Amniotic stem cell (primary cell): ENCODE measurements at regions not wholly inside any gene's neighbourhood (a gene's known extent, or its start where the extent isn't known, plus 50 kb on each side); places are given as distances from the start of the nearest gene placed in this dataset.
"Not testable (repeated sequence)": the region's sequence is repeated elsewhere in the genome, so short reads cannot be mapped to it uniquely, and the experiment has no call there.

Source experiments
- DNase-seq: peaks from one replicate; lab custom pipeline; 2025; lab: John Stamatoyannopoulos, UW

DNA sequence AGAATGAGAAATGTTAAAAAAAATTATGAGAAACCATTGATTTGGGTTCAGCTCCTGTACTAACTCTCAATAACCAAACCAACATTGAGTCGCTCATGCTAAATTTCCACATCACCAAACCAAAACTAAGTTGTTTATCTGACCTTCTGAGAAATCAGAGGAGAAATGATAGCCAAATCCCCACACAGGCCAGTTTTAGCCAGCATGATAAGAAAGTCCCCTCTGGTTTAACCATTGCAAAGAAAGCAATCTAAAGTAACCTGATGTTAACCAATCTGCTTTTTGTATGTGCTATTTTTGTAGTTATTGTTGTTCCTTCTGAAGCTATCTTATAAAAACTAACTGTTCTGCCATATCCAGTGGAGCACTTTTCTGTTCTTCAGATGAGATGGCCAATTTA lies 599.7 kb downstream of the SLC16A7 start:
- DNase-seq, result no peak

DNA sequence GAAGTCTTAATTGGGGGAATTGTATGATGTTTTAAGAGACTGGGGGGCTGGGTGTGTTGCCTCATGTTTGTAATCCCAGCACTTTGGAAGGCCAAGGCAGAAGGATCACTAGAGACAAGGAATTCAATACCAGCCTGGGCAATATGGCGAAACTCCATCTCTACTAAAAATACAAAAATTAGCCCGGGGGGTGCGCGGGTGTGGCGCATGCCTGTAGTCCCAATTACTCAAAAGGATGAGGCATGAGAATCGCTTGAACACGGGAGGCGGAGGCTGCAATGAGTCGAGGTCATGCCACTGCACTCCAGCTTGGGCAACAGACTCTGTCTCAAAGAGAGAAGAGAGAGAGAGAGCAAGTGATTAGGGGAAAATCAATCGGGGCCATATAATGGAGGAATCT lies 600.5 kb downstream of the SLC16A7 start:
- DNase-seq, result no peak

DNA sequence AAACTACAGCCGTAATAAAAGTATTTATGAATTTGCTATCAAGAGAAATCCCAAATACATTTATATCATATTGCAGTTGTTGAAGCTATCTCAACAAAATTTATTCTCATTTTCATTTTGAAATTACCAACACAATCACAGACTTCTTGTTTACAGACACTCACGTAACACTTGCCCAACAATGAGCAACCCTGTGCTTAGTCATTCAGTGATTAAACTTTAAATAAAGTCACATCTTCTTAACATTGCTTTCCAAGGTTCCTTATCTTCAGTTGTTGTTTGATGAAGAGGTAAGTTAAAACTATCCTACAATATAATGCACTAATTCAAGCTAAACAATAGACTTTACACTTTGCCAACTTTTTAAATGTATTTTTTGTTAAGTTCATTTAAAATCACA lies 601.8 kb downstream of the SLC16A7 start:
- DNase-seq, result no peak

DNA sequence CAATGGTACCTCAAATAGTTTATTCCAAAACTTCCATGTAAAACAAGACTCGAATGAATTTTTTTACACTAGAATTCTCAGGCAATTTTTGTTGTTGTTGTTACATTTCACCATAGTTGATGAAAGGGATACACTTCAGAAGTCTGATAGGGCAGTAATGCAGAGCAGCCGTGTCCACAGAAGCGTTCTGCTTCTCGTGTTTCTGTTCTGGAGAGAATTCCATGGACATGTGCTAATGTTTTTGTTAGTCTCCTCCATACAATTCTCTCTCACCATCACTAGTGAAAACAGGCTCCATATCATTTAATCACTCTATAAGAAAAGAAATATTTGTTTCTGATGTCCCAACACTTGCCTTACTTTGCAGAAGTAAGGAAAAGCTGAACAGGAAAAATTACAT lies 606.1 kb downstream of the SLC16A7 start:
- no peak for DNase-seq

DNA sequence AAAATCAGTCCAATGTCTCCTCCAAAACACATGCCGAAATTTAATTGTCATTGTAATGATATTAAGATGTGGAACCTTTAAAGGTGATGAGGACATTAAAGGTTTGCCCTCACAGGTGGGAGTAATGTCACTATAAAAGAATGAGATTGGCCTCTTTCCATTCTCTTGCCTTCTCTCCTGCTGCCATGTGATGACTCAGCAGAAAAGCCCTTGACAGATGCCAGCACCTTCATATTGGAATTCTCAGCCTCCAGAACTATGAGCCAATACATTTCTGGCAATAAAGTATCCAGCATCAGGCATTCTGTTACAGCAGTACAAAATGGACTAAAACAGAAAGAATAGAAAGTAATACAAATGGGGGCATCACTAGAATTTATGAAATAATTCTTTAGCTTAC lies 609.7 kb downstream of the SLC16A7 start:
- DNase-seq, result no peak

DNA sequence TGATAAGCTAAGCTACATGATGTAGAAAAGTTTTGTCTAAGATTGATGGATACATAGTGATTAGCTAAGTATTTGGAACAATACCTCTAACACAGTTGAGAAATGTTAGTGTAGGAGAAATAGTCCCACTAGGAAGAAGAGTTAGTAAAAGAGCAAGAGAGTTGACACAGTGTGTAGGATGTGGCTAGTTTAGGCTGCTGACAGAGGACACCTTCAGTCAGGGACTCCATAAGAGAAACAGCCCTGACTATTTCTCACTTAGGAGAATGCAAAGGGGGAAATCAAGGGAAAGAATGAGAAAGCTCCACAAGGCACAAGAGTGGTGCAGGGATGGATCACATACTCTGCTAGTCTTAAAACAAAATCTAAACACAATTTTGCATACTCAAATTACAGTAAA lies 613.7 kb downstream of the SLC16A7 start:
- DNase-seq, result no peak

DNA sequence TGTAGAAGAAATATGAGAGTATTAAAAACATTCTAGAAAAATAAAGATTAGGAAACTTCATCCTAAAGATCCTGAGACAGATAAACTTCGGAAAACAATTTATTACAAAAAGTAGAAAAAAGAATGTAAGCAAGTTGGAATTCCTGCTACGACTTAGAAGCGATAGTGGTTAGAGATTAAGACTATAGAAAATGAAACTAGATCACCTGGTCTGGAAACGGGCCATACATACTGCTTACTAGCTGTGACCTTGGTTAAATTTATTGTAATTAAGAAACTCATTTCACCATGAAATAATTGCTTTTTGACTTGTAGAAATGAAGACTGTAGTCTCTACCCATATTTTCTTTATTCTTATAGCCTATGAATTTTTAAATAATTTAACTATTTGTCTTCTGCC lies 614.1 kb downstream of the SLC16A7 start:
- DNase-seq, result no peak

DNA sequence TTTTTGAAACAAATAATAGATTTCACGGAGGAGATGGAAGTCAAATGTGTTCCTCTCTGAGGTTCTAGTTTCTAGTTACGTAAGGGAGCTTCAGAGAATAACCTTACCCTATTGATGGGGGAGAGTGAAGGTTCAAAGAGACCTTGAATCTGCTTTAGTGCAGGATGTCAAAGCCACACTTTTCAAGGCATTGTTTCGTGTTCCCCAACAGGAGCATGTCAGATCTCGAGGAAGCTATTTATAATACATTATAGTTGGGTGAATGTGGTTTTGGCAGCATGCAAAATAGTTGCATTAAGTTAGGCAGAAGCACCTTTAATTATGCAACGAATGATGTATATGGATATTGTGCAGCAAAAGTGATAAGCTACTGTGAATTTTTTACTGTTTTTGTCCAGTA lies 614.9 kb downstream of the SLC16A7 start:
- no peak for DNase-seq

DNA sequence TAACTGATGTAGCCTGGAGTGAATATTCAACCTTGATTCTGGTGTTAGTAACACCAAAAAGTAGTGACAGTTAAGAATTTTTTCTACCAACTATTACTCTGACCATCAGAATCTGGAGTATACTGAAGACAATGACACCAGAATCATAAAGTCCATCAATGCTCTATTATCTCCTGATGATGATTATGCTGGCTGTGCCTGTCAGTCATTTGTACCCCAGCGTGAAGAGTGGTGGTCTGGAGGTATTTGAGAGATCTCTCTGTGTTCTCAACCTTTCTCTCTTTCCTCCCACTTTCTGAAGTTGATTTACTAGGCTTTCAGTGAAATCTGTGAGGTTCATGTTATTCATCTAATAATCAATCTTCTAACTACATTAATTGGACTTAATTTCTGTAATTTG lies 615.4 kb downstream of the SLC16A7 start:
- DNase-seq, result no peak

DNA sequence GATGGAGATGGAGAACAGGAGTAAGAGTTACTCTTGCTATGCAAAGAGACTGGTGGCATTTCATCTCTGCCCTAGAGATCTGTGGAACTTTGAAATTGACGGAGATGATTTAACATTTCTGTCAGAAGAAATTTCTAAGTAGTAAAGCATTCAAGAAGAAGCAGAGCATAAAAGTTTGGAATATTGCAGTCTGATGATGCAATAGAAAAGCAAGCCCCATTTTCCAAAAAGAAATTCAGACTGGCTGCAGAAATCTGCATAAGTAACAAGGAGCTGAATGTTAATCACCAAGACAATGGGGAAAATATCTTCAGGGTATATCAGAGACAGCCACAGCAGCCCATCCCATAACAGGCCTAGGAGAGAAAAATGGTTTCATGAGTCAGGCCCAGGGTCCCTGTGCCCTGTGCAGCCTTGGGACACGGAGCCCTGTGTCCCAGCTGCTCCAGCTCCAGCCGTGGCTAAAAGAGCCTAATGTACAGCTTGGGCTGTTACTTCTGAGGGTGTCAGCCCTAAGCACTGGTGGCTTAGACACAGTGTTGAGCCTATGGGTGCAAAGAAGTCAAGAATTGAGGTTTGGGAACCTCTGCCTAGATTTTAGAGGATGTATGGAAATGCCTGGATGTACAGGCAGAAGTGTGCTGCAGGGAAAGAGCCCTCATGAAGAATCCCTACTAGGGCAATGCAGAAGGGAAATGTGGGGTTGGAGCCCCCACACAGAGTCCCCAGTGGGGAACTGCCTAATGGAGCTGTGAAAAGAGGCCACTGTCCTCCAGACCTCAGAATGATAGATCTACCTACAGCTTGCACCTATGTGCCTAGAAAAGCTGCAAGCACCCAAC lies 616.6 kb downstream of the SLC16A7 start:
- no peak for DNase-seq

DNA sequence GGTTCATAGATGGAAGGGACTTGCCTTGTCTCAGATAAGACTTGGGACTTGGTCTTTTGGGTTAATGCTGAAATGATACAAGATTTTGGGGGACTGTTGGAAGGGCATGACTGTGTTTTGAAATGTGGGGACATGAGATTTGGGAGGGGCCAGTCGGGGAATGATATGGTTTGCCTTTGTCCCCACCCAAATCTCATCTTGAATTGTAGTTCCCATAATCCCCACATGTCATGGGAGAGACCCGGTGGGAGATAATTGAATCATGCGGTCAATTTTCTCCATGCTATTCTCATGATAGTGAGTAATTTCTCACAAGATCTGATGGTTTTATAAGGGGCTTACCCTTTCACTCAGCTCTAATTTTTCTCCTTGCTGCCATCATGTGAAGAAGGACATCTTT lies 617.4 kb downstream of the SLC16A7 start:
- DNase-seq, result not testable (repeated sequence)

DNA sequence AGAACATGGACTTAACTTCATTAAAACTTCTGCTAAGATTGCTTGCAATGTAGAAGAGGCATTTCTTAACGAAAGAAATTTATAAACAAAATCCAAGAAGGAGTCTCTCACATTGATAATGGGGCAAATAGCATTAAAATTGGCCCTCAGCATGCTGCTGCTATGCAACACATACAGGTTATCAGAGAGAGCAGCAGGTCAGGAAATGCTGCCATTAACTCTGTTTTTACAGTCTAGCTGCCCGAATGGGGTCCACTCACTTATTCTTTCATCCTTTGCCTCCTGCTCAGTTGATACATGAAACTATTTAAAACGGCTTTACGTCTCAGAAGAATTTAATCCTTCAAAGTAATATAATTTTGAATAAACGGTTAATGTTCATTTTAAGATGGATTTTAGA lies 620.4 kb downstream of the SLC16A7 start:
- DNase-seq, result no peak

DNA sequence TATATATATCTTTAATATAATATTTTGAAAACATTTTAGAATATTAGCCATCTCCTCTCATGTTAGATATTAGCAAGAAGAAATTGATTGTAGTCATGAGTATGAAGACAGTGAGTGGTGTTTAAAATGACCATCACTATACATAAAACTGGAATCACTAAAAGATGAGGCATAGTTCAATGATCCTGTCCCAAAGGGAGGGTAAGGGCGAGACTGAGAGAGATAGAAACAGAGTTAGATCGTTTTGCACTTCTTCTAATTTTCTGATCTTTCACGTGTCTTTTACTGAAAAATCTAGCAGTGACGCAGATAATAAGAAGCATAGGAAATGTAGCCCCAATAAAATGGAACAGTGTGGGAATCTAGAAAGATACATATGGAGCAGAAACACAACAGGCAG lies 627.4 kb downstream of the SLC16A7 start:
- no peak for DNase-seq

DNA sequence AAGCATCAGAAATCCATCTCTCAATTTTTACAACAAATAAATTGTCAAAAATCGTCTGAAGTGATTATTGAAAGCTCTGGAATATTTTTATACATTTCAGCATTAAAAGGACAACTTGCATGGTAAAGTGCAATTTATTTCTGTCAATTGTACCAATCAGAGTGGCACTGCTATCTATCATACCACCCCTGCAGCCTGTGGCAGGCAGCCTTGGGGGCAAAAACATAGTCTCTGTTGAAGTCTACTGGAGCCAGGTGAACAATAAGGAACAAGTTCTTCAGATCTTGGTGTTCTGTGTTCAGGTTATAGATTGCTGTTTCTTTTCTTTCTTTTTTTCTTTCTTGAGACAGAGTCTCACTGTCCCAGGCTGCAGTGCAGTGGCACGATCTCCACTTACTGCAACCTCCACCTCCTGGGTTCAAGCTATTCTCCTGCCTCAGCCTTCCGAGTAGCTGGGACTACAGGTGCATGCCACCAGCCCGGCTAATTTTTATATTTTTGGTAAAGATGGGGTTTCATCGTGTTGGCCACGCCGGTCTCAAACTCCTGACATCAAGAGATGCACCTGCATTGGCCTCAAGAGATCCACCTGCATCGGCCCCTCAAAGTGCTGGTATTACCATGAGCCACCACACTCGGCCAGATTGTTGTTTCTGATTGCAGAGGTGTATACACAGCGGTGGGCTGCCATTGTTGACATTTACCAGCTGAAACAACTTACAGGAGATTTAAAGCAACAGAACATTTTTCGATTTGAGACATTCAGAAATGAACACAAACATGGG lies 629.6 kb downstream of the SLC16A7 start:
- DNase-seq, result no peak

DNA sequence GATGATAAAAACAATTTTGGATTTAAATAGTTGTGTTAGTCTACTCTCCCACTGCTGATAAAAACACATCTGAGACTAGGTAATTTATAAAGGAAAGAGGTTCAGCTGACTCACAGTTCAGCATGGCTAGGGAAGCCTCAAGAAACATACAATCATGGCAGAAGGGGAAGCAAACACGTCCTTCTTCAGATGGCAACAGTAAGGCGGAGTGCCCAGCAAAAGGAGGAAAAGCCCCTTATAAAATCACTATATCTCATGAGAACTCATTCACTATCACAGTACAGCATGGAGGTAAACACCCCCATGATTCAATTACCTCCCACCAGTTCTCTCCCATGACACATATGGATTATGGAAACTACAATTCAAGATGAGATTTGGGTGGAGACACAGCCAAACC lies 632.1 kb downstream of the SLC16A7 start:
- no peak for DNase-seq

DNA sequence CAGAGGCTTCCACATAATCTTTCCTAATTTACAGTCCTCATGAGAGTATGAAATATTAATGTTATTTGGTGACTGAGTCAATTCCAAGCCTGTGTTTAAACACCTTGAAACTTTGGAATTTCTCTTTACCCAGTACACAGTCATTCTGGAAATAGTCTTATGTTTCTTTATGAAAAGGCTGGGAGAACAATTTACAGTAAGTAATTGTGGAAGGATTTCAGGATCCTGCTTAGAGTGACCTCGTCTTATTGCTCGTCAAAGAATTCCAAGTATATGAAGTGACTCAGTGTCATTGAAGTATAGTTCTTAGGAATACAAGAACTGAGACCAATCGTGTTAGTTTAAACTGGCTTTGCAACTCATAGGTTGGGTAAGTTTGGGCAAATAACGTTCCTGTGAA lies 634.2 kb downstream of the SLC16A7 start:
- no peak for DNase-seq

DNA sequence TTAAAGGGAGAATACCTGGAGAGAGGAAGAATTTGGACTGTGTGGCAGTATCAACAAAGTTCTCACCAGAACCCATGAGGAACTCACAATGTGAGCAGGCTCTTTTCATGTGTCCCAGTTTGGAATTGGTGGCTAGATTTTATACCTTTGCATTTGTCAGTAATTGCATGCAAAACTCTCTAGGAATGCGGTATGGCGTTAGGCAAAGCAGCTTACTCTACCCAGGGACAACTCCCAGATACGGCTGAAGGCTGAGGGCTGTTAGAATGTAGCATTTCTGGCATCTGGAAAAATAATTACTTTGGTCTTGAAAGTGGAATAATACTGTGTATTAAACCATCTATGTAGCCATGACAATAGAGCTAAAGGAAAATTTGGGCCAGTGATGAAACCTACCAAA lies 635.5 kb downstream of the SLC16A7 start:
- DNase-seq, result no peak

DNA sequence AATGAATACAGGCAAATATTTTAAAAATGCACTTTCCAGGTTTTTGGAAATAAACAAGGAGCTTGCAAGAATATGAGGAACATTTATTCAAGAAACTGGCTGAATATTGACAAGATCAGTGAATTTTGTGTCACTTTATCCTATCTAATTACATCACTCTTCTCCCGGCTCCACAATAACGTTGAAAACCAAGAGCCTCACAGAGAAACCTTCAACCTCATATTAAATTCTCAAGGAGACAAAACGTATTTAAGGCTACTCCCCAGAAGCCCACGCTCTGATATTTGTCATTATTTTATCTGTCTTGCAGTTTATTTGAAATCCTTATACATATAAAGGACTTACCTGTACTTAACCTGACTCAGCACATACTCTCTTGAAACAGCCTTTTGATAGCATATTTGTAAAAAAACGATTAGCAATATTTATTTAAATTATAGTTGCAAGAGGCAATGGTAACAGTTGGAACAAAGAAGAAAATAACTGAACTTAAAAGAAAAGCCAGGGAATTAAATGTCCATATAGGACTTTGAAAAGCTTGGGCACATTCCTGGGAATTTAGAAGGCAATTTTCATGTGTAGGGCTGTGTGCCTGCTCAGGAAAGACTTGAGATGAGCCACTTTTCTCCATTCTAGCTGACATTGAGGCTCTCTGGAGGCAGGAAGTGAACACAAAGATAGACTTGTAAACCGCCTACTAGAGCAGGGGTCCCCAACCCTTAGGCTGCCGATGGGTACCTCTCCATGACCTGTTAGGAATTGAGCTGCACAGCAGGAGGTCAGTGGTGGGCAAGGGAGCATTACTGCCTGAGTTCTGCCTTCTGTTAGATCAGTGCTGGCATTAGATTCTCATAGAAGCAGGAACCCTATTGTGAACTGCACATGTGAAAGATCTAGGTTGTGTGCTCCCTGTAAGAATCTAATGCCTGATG lies 636.4 kb downstream of the SLC16A7 start:
- no peak for DNase-seq

DNA sequence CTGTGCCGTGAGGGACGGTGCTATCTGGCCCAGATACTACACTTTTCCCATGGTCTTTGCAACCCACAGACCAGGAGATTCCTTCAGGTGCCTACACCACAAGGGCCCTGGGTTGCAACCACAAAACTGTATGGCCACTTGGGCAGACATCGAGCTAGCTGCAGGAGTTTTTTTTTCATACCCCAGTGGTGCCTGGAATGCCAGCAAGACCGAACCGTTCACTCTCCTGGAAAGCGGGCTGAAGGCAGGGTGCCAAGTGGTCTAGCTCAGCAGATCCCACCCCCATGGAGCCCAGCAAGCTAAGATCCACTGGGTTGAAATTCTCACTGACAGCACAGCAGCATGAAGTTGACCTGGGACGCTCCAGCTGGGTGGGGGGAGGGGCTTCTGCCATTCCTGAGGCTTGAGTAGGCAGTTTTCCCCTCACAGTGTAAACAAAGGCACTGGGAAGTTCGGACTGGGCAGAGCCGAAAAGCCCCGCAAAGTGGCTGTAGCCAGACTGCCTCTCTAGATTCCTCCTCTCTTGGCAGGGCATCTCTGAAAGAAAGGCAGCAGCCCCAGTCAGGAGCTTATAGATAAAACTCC lies 638.9 kb downstream of the SLC16A7 start:
- not testable (repeated sequence) for DNase-seq

DNA sequence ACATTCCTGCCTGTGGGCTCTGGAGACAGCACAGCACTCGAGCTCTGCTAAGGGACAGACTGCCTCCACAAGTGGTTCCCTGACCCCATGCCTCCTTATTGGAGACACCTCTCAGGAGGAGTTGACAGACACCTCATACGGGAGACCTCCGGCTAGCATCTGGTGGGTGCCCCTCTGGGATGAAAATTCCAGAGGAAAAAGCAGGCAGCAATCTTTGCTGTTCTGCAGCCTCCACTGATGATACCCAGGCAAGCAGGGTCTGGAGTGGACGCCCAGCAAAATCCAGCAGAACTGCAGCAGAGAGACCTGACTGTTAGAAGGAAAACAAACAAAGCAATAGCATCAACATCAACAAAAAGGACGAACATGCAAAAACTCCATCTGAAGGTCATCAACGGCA lies 639.4 kb downstream of the SLC16A7 start:
- DNase-seq, result no peak

DNA sequence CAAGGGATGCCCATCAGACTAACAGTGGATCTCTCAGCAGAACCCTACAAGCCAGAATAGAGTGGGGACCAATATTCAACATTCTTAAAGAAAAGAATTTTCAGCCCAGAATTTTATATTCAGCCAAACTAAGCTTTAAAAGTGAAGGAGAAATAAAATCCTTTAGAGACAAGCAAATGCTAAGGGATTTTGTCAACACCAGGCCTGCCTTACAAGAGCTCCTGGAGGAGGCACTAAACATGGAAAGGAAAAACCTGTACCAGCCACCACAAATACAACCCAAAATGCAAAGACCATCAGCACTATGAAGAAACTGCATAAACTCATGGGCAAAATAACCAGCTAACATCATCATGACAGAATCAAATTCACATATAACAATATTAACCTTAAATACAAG lies 640.6 kb downstream of the SLC16A7 start:
- not testable (repeated sequence) for DNase-seq

DNA sequence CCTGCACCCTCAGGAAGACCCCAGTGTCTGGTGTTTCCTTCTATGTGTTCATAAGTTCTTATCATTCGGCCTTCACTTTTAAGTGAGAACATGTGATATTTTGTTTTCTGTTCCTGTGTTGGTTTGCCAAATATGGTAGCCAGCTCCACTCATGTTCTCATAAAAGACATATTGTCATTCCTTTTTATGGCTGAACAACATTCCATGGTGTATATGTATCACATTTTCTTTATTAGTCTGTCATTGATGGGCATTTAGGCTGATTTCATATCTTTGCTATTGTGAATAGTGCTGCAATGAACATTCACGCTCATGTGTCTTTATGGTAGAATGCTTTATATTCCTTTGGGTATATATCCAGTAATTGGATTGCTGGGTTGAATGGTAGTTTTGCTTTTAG lies 645.1 kb downstream of the SLC16A7 start:
- DNase-seq, result no peak
